HepG2 (cell line): ENCODE measurements at regions not wholly inside any gene's neighbourhood (a gene's known extent, or its start where the extent isn't known, plus 50 kb on each side); places are given as distances from the start of the nearest gene placed in this dataset.

Experiments
- ATAC-seq: fragments of 200-7000 bp; cut with Tn5 transposase; 3 replicates; pipeline ENCODE4 v1.9.1; 2020; ENCODE audit warnings: mild to moderate bottlenecking, moderate library complexity
- BruUV-seq: library from RNA; stranded (reverse); fragments of 400-500 nt; replicated peaks from 2 replicates; lab custom pipeline; 2021; lab: Mats Ljungman, UMichigan
- CTCF ChIA-PET: fragments of 300-600 bp; formaldehyde crosslinking; extraction: SDS; loops from one replicate; lab custom pipeline; 2021; ENCODE audit warnings: low total read pairs, inconsistent platforms, low intra/inter-chr PET ratio; lab: Yijun Ruan, JAX
- POLR2A ChIA-PET: fragments of 350-600 bp; sonication (Branson Sonifier 250); formaldehyde crosslinking; loops from one replicate; lab custom pipeline; 2020; ENCODE audit warnings: antibody characterized with exemption, inconsistent platforms; lab: Yijun Ruan, JAX
- DNase-seq: peaks from one replicate; pipeline ENCODE4 v3.0.0-alpha.2; 2015; ENCODE audit warnings: low spot score
- FAIRE-seq: peaks from 3 replicates; lab custom pipeline; 2011; peaks lifted over from hg19 to GRCh38; lab: Jason Lieb, UNC
- H2AFZ ChIP-seq: one replicate; pipeline ENCODE4 v1.6.1; 2011; ENCODE audit warnings: low read length, inconsistent platforms
- H3K27ac ChIP-seq: fragments of 300-600 bp; 3 replicates; pipeline ENCODE4 v1.8.0; 2011; ENCODE audit warnings: mixed run types, mild to moderate bottlenecking, mixed read lengths, low read length, inconsistent platforms; ENCODE audit not compliant: insufficient read depth; ENCODE audit errors: extremely low read length
- H3K27me3 ChIP-seq, 2 experiments: fragments of 200-600 bp in 1 of 2; 2 replicates in 1 of 2; 3 replicates in 1 of 2; pipeline versions ENCODE4 v1.6.0 to v1.8.0; 2011; ENCODE audit warnings: low read length in 2 of 2, mild to moderate bottlenecking in 2 of 2, moderate library complexity in 2 of 2, inconsistent platforms in 1 of 2; ENCODE audit not compliant: insufficient read depth in 2 of 2, control insufficient read depth in 1 of 2
- H3K36me3 ChIP-seq, 2 experiments: fragments of 200-600 bp in 1 of 2; replicated peaks in 1 of 2; 2 replicates in 1 of 2; 3 replicates in 1 of 2; pipeline versions ENCODE4 v1.5.1 to v1.8.0; 2011; ENCODE audit warnings: low read length in 2 of 2, inconsistent platforms in 1 of 2; ENCODE audit not compliant: insufficient read depth in 2 of 2, control insufficient read depth in 1 of 2
- H3K4me1 ChIP-seq: 2 replicates; pipeline ENCODE4 v1.5.1; 2012; ENCODE audit warnings: low read length, inconsistent platforms; ENCODE audit not compliant: insufficient read depth
- H3K4me2 ChIP-seq: 2 replicates; pipeline ENCODE4 v1.6.0; 2011; ENCODE audit warnings: low read depth, low read length, inconsistent platforms
- H3K4me3 ChIP-seq, 3 experiments: fragments of 200-600 bp in 1 of 3; sonication (generic), shearing (Covaris generic) in 1 of 3; replicated peaks in 1 of 3; 2 replicates each; pipeline ENCODE4 v1.5.1; 2011 to 2016; ENCODE audit warnings: low read length in 3 of 3, inconsistent platforms in 2 of 3, low read depth in 2 of 3, mild to moderate bottlenecking in 2 of 3, control low read depth in 1 of 3, mixed read lengths in 1 of 3; ENCODE audit not compliant: insufficient read depth in 1 of 3
- H3K79me2 ChIP-seq: one replicate; pipeline ENCODE4 v1.6.1; 2011; ENCODE audit warnings: low read length, inconsistent platforms; ENCODE audit not compliant: insufficient read depth
- H3K9ac ChIP-seq: 2 replicates; pipeline ENCODE4 v1.6.0; 2011; ENCODE audit warnings: mild to moderate bottlenecking, low read depth, low read length, inconsistent platforms; ENCODE audit not compliant: insufficient read depth
- H3K9me3 ChIP-seq: 2 replicates; pipeline ENCODE4 v1.5.1; 2012; ENCODE audit warnings: mild to moderate bottlenecking, low read length
- H4K20me1 ChIP-seq: 2 replicates; pipeline ENCODE4 v1.6.0; 2011; ENCODE audit warnings: inconsistent platforms, mild to moderate bottlenecking, low read length, moderate library complexity; ENCODE audit not compliant: insufficient read depth
- AKAP8 ChIP-seq: sonication (generic); formaldehyde crosslinking; IDR thresholded peaks from 2 replicates; pipeline ENCODE4 v1.5.1; 2020; ENCODE audit warnings: mild to moderate bottlenecking, missing genetic modification reagents
- ATF2 ChIP-seq: sonication (generic); formaldehyde crosslinking; IDR thresholded peaks from 2 replicates; pipeline ENCODE4 v1.4.0; 2020; ENCODE audit warnings: missing genetic modification reagents
- HES4 ChIP-seq: sonication (generic); formaldehyde crosslinking; IDR thresholded peaks from 2 replicates; pipeline ENCODE4 v1.9.0; 2021; ENCODE audit warnings: mild to moderate bottlenecking, missing genetic modification reagents, borderline replicate concordance
- HINFP ChIP-seq: sonication (generic); formaldehyde crosslinking; IDR thresholded peaks from 2 replicates; pipeline ENCODE4 v1.4.0; 2020; ENCODE audit warnings: low read depth, mild to moderate bottlenecking, missing genetic modification reagents
- HOXA3 ChIP-seq: sonication (generic); formaldehyde crosslinking; IDR thresholded peaks from 2 replicates; pipeline ENCODE4 v1.5.0; 2020; ENCODE audit warnings: missing genetic modification reagents
- MAFG ChIP-seq: sonication (generic); formaldehyde crosslinking; IDR thresholded peaks from 2 replicates; pipeline ENCODE4 v1.5.1; 2020; ENCODE audit warnings: mild to moderate bottlenecking, missing genetic modification reagents
- THAP8 ChIP-seq: sonication (generic); formaldehyde crosslinking; IDR thresholded peaks from 2 replicates; pipeline ENCODE4 v1.5.1; 2020; ENCODE audit warnings: missing genetic modification reagents, mild to moderate bottlenecking, borderline replicate concordance
- ZFP36L2 ChIP-seq: sonication (generic); formaldehyde crosslinking; IDR thresholded peaks from 2 replicates; pipeline ENCODE4 v1.4.0; 2020; ENCODE audit warnings: missing genetic modification reagents
- ZFP82 ChIP-seq: sonication (generic); formaldehyde crosslinking; IDR thresholded peaks from 2 replicates; pipeline ENCODE4 v1.5.1; 2020; ENCODE audit warnings: mild to moderate bottlenecking, missing genetic modification reagents, borderline replicate concordance
- ZNF276 ChIP-seq: sonication (generic); formaldehyde crosslinking; IDR thresholded peaks from 2 replicates; pipeline ENCODE4 v1.4.0; 2020; ENCODE audit warnings: mild to moderate bottlenecking, low read depth, missing genetic modification reagents
- ZNF430 ChIP-seq: sonication (generic); formaldehyde crosslinking; IDR thresholded peaks from 2 replicates; pipeline ENCODE4 v1.9.0; 2021; ENCODE audit warnings: mild to moderate bottlenecking, missing genetic modification reagents
- ZNF496 ChIP-seq: sonication (generic); formaldehyde crosslinking; IDR thresholded peaks from 2 replicates; pipeline ENCODE4 v1.8.1; 2023; ENCODE audit warnings: mild to moderate bottlenecking, moderate library complexity, missing genetic modification reagents; ENCODE audit not compliant: insufficient replicate concordance
- ZNF558 ChIP-seq: sonication (generic); formaldehyde crosslinking; IDR thresholded peaks from 2 replicates; pipeline ENCODE4 v1.9.0; 2022; ENCODE audit warnings: mild to moderate bottlenecking, missing genetic modification reagents, borderline replicate concordance
- ZNF770 ChIP-seq: sonication (generic); formaldehyde crosslinking; IDR thresholded peaks from 2 replicates; pipeline ENCODE4 v1.5.0; 2020; ENCODE audit warnings: mild to moderate bottlenecking, missing genetic modification reagents
- ZNF816 ChIP-seq: sonication (generic); formaldehyde crosslinking; IDR thresholded peaks from 2 replicates; pipeline ENCODE4 v1.8.0; 2022; ENCODE audit warnings: missing genetic modification reagents, mild to moderate bottlenecking, borderline replicate concordance
- WGBS: methylation state at CpG from one replicate; pipeline ENCODE4 v1.1.6; 2017; ENCODE audit warnings: low lambda C conversion rate; 5-methylcytosine and 5-hydroxymethylcytosine counted together
- in situ Hi-C: cut with HindIII; loops from 2 replicates; pipeline ENCODE4 v1.10.0; 2017; ENCODE audit warnings: low pct_unique_long_range_greater_than_20kb; ENCODE audit not compliant: extremely low pct_ligation_motif_present
- intact Hi-C: fragments of 100-400 bp; cut with micrococcal nuclease; formaldehyde crosslinking; loops from one replicate; pipeline ENCODE4 v1.10.0; 2022; ENCODE audit not compliant: unreplicated experiment

GRCh38 chr4:3836756-3837601 is 70.8 kb downstream of the ADRA2C start:
- no peaks in the 10 kb centered on the region for H3K79me2 ChIP-seq
- peaks cover 79% of the 10 kb centered on the region for H3K4me1 ChIP-seq
- no peak overlapping the region for H2AFZ ChIP-seq
- FAIRE-seq (peak; percentile 98), DNase-seq (peak; percentile 99), ATAC-seq (peak; percentile 89)
- H3K4me2 ChIP-seq = peak overlapping the region; percentile 18; the same call in 1 of the 2 replicates
- no peaks in the 10 kb centered on the region for H3K27me3 ChIP-seq
- CTCF ChIA-PET = no interaction called here
- H3K27ac ChIP-seq = peak overlapping the region; percentile 95
- POLR2A ChIA-PET = interaction anchor here (0.7 to 4.8 kb wide), 18 partner anchors 9 to 482 kb away, joined by 3 to 78 read pairs (median 4); no protein-coding TSS in a partner anchor
- no peak overlapping the region for H3K4me3 ChIP-seq
- 13% methylated on average over 14 of the region's 14 CpGs for WGBS
- no TSS peak for BruUV-seq
- H4K20me1 ChIP-seq = no peaks in the 10 kb centered on the region
- peak overlapping the region; percentile 42; the same call in 1 of the 2 replicates for H3K9ac ChIP-seq
- no peaks in the 10 kb centered on the region for H3K36me3 ChIP-seq
- no peaks in the 10 kb centered on the region for H3K9me3 ChIP-seq
- intact Hi-C loops (loop anchor here (1.0 to 2.0 kb wide), 3 partner anchors 8 to 56 kb away; no protein-coding TSS in a partner anchor), in situ Hi-C loops (loop anchor here (5.0 kb wide), 1 partner anchor 55 kb away; no protein-coding TSS in a partner anchor)
- TF ChIP-seq ZFP82 (CRISPR knock-in tag) = no peak
- no peak for TF ChIP-seq THAP8 (CRISPR knock-in tag)
- TF ChIP-seq ZNF276 (CRISPR knock-in tag) = 0 out of 2 replicates have a peak, but pooled peaks have one; percentile 40
- peak; percentile 99 for TF ChIP-seq AKAP8 (CRISPR knock-in tag)
- peak; percentile 47; the same call in 1 of the 2 replicates for TF ChIP-seq ZNF770
- TF ChIP-seq ZNF496 = no peak
- peak; percentile 92 for TF ChIP-seq HOXA3 (CRISPR knock-in tag)
- peak; percentile 96 for TF ChIP-seq ZNF430 (CRISPR knock-in tag)
- no peak for TF ChIP-seq HES4
- no peak for TF ChIP-seq MAFG (CRISPR knock-in tag)
- no peak for TF ChIP-seq ZNF558 (CRISPR knock-in tag)
- TF ChIP-seq ATF2 (CRISPR knock-in tag) = 0 out of 2 replicates have a peak, but pooled peaks have one; percentile 89
- no peak for TF ChIP-seq ZNF816 (CRISPR knock-in tag)
- TF ChIP-seq HINFP (CRISPR knock-in tag) = peak; percentile 92; the same call in 1 of the 2 replicates
- TF ChIP-seq ZFP36L2 = no peak
